ENCODE measurements at regions not wholly inside any gene's neighbourhood (a gene's known extent, or its start where the extent isn't known, plus 50 kb on each side); places are given as distances from the start of the nearest gene placed in this dataset.
A peak's percentile ranks its signal among the peaks of the same experiment; 100 is the strongest.

- H3K27me3 Mint-ChIP-seq (ENCODE audit: insufficient read depth) = peaks cover 1% of the 10 kb centered on the region; the same call in 1 of the 2 replicates
- peaks cover 55% of the 10 kb centered on the region for H3K4me1 Mint-ChIP-seq (ENCODE audit: low read depth)
- 0 out of 2 replicates have a peak overlapping the region, but pooled peaks have one; percentile 7 for H3K27ac Mint-ChIP-seq
- 0 out of 2 replicates have a peak, but pooled peaks cover 5% of the 10 kb centered on the region for H3K36me3 Mint-ChIP-seq (ENCODE audit: low read depth)
- TF ChIP-seq, protein P1, sequence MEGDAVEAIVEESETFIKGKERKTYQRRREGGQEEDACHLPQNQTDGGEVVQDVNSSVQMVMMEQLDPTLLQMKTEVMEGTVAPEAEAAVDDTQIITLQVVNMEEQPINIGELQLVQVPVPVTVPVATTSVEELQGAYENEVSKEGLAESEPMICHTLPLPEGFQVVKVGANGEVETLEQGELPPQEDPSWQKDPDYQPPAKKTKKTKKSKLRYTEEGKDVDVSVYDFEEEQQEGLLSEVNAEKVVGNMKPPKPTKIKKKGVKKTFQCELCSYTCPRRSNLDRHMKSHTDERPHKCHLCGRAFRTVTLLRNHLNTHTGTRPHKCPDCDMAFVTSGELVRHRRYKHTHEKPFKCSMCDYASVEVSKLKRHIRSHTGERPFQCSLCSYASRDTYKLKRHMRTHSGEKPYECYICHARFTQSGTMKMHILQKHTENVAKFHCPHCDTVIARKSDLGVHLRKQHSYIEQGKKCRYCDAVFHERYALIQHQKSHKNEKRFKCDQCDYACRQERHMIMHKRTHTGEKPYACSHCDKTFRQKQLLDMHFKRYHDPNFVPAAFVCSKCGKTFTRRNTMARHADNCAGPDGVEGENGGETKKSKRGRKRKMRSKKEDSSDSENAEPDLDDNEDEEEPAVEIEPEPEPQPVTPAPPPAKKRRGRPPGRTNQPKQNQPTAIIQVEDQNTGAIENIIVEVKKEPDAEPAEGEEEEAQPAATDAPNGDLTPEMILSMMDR (IDR thresholded peaks at IDR 0.05) = no peak
- no peak overlapping the region for H3K4me3 Mint-ChIP-seq
- no peaks in the 10 kb centered on the region for H3K9me3 Mint-ChIP-seq
- DNase-seq = no peak
These were observed 92.1 kb downstream of the CH25H start for GRCh38 chr10:89114846-89115625.

- peaks cover 11% of the 10 kb centered on the region; the same call in 1 of the 2 replicates for H3K36me3 Mint-ChIP-seq (ENCODE audit: low read depth)
- no peak for DNase-seq
- H3K9me3 Mint-ChIP-seq = peaks cover 10% of the 10 kb centered on the region
These were observed 104.4 kb downstream of the CH25H start for GRCh38 chr10:89102735-89103134.

GRCh38 chr10:89101943-89102342 lies 105.2 kb downstream of the CH25H start:
- Mint-ChIP-seq H3K36me3 (ENCODE audit: low read depth) (peaks cover 9% of the 10 kb centered on the region; the same call in 1 of the 2 replicates), H3K9me3 (peaks cover 7% of the 10 kb centered on the region), H3K4me3 (no peak overlapping the region), H3K27ac (no peak overlapping the region; the same call in 1 of the 2 replicates), H3K27me3 (ENCODE audit: insufficient read depth) (no peaks in the 10 kb centered on the region), H3K4me1 (ENCODE audit: low read depth) (peaks cover 32% of the 10 kb centered on the region)
- TF ChIP-seq, protein P1 (IDR thresholded peaks at IDR 0.05) = no peak
- no peak for DNase-seq

More at GRCh38 chr10:89102735-89103134, 104.4 kb downstream of the CH25H start:
- H3K4me3 Mint-ChIP-seq = no peak overlapping the region
- H3K27me3 Mint-ChIP-seq (ENCODE audit: insufficient read depth) = no peaks in the 10 kb centered on the region
- H3K27ac Mint-ChIP-seq = no peak overlapping the region
- H3K4me1 Mint-ChIP-seq (ENCODE audit: low read depth) = peaks cover 32% of the 10 kb centered on the region
- TF ChIP-seq, protein P1 (IDR thresholded peaks at IDR 0.05) = no peak

- Mint-ChIP-seq H3K27me3 (ENCODE audit: insufficient read depth) (no peaks in the 10 kb centered on the region), H3K27ac (peak overlapping the region; percentile 59), H3K4me3 (peak overlapping the region; percentile 85), H3K4me1 (ENCODE audit: low read depth) (peaks cover 32% of the 10 kb centered on the region), H3K36me3 (ENCODE audit: low read depth) (no peaks in the 10 kb centered on the region), H3K9me3 (no peaks in the 10 kb centered on the region)
- peak; percentile 86 for DNase-seq
- TF ChIP-seq, protein P1 (IDR thresholded peaks at IDR 0.05) = no peak
These were observed 106.4 kb downstream of the CH25H start for GRCh38 chr10:89100680-89101079.

DNA sequence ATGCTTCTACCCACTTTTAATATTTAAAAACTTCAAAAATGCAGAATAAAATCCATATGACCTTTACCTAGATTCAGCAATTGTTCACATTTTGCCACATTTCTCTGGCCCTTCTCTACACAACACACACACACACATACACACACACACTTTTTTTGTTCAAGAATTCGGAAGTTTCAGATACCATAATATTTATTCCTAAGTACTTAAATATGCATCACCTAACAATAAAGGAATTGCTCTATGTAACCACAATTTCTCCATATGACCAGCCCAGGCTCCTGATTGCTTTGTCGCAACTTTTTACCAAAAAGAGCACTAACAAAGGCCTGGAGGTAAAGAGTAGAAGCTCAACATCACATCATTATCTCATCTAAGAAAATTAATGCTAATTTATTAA lies 106.6 kb downstream of the FAS start:
- Mint-ChIP-seq H3K4me1 (ENCODE audit: low read depth) (peaks cover 49% of the 10 kb centered on the region), H3K27me3 (ENCODE audit: insufficient read depth) (no peaks in the 10 kb centered on the region), H3K9me3 (no peaks in the 10 kb centered on the region)

More for the DNA sequence above, 106.6 kb downstream of the FAS start:
- no peak for DNase-seq
- Mint-ChIP-seq H3K36me3 (ENCODE audit: low read depth) (no peaks in the 10 kb centered on the region), H3K4me3 (no peak overlapping the region), H3K27ac (no peak overlapping the region)
- TF ChIP-seq, protein P1 (IDR thresholded peaks at IDR 0.05) = no peak

All from HFFc6 (cell line).